ENCODE measurements at regions not wholly inside any gene's neighbourhood (a gene's known extent, or its start where the extent isn't known, plus 50 kb on each side); places are given as distances from the start of the nearest gene placed in this dataset.

DNA sequence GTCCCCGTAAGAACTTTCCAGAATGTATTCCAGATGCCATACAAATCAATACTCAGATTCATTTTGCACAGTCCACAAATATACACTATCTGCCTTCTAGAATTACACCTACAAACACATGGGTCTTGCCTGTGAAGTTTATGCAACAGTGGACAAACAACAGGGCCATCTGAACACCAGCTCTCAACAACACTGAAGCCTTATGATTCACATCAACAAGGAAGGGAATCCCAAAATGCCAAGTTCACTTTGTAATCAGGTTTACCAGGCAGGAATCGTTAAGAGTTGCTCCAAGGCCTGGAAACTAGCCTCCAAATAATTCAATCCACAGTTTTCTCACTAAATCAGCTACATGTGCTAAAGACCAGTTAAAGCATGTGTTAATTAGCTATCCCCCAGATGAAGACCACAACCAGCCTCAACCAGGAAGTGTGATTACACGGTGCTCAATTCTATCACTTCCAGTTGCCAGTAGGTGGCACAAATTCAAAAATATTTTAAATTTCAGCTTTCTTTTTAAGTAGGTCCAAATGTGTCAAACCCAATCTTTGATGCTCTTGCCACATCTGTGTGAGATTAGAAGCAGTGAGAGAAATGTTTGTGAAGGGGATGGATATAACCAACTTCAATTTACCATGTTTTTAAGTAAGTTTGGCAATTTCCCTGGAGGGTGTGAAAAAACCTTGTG is 139.1 kb upstream of the BDNF start:
- DNase-seq (ENCODE audit: low read depth) = peak; percentile 19
- H4K20me1 ChIP-seq (ENCODE audit: insufficient read depth, low read length) = no peaks in the 10 kb centered on the region
- Mint-ChIP-seq H3K4me1 (ENCODE audit: low read depth, unreplicated experiment) (no peaks in the 10 kb centered on the region), H3K4me3 (ENCODE audit: unreplicated experiment) (no peak overlapping the region), H3K27me3 (ENCODE audit: low read depth, unreplicated experiment) (peaks cover 2% of the 10 kb centered on the region), H3K27ac (ENCODE audit: unreplicated experiment) (no peak overlapping the region), H3K9me3 (ENCODE audit: unreplicated experiment) (no peaks in the 10 kb centered on the region), H3K36me3 (ENCODE audit: low read depth, unreplicated experiment) (no peaks in the 10 kb centered on the region)
- H3K4me2 ChIP-seq (ENCODE audit: low read length) = no peak overlapping the region
- no peaks in the 10 kb centered on the region for H3K4me1 ChIP-seq (ENCODE audit: insufficient read depth, low read length)
- H3K27me3 ChIP-seq (ENCODE audit: insufficient read depth, low read length) = no peaks in the 10 kb centered on the region
- TF ChIP-seq EZH2 (IDR thresholded peaks at IDR 0.05; ENCODE audit: insufficient read depth, low read length) = no peak
- TF ChIP-seq, protein P1, sequence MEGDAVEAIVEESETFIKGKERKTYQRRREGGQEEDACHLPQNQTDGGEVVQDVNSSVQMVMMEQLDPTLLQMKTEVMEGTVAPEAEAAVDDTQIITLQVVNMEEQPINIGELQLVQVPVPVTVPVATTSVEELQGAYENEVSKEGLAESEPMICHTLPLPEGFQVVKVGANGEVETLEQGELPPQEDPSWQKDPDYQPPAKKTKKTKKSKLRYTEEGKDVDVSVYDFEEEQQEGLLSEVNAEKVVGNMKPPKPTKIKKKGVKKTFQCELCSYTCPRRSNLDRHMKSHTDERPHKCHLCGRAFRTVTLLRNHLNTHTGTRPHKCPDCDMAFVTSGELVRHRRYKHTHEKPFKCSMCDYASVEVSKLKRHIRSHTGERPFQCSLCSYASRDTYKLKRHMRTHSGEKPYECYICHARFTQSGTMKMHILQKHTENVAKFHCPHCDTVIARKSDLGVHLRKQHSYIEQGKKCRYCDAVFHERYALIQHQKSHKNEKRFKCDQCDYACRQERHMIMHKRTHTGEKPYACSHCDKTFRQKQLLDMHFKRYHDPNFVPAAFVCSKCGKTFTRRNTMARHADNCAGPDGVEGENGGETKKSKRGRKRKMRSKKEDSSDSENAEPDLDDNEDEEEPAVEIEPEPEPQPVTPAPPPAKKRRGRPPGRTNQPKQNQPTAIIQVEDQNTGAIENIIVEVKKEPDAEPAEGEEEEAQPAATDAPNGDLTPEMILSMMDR (IDR thresholded peaks at IDR 0.05; ENCODE audit: insufficient read depth, low read depth, low read length) = peak; percentile 51
- H2AFZ ChIP-seq (ENCODE audit: low read depth, low read length) = no peak overlapping the region
- H3K4me3 ChIP-seq (ENCODE audit: insufficient read depth, low read depth, low read length) = no peak overlapping the region
- H3K9ac ChIP-seq (ENCODE audit: low read length) = no peak overlapping the region
- FAIRE-seq = peak; percentile 83
- H3K79me2 ChIP-seq (ENCODE audit: insufficient read depth, low read length) = no peaks in the 10 kb centered on the region
- no peak overlapping the region for H3K27ac ChIP-seq (ENCODE audit: low read depth, low read length)
- H3K36me3 ChIP-seq (ENCODE audit: insufficient read depth, low read length) = no peaks in the 10 kb centered on the region
- H3K9me3 ChIP-seq (ENCODE audit: insufficient read depth, low read depth, low read length) = no peaks in the 10 kb centered on the region

- Histone ChIP-seq H2AFZ (ENCODE audit: low read depth, low read length) (no peak overlapping the region), H3K27ac (ENCODE audit: low read depth, low read length) (no peak overlapping the region), H3K4me3 (ENCODE audit: insufficient read depth, low read depth, low read length) (no peak overlapping the region), H3K4me1 (ENCODE audit: insufficient read depth, low read length) (no peaks in the 10 kb centered on the region), H3K36me3 (ENCODE audit: insufficient read depth, low read length) (no peaks in the 10 kb centered on the region), H3K27me3 (ENCODE audit: insufficient read depth, low read length) (no peaks in the 10 kb centered on the region), H3K9ac (ENCODE audit: low read length) (no peak overlapping the region), H3K9me3 (ENCODE audit: insufficient read depth, low read depth, low read length) (no peaks in the 10 kb centered on the region), H3K79me2 (ENCODE audit: insufficient read depth, low read length) (no peaks in the 10 kb centered on the region), H3K4me2 (ENCODE audit: low read length) (no peak overlapping the region), H4K20me1 (ENCODE audit: insufficient read depth, low read length) (no peaks in the 10 kb centered on the region)
- Mint-ChIP-seq H3K4me3 (ENCODE audit: unreplicated experiment) (no peak overlapping the region), H3K27me3 (ENCODE audit: low read depth, unreplicated experiment) (peaks cover 2% of the 10 kb centered on the region), H3K4me1 (ENCODE audit: low read depth, unreplicated experiment) (no peaks in the 10 kb centered on the region), H3K27ac (ENCODE audit: unreplicated experiment) (no peak overlapping the region), H3K36me3 (ENCODE audit: low read depth, unreplicated experiment) (no peaks in the 10 kb centered on the region), H3K9me3 (ENCODE audit: unreplicated experiment) (no peaks in the 10 kb centered on the region)
- no peak for TF ChIP-seq EZH2 (IDR thresholded peaks at IDR 0.05; ENCODE audit: insufficient read depth, low read length)
- TF ChIP-seq, protein P1 (IDR thresholded peaks at IDR 0.05; ENCODE audit: insufficient read depth, low read depth, low read length) = no peak
- FAIRE-seq (no peak), DNase-seq (ENCODE audit: low read depth) (no peak)
Observed at GRCh38 chr11:27838674-27839073, 138.4 kb upstream of the BDNF start.

DNA sequence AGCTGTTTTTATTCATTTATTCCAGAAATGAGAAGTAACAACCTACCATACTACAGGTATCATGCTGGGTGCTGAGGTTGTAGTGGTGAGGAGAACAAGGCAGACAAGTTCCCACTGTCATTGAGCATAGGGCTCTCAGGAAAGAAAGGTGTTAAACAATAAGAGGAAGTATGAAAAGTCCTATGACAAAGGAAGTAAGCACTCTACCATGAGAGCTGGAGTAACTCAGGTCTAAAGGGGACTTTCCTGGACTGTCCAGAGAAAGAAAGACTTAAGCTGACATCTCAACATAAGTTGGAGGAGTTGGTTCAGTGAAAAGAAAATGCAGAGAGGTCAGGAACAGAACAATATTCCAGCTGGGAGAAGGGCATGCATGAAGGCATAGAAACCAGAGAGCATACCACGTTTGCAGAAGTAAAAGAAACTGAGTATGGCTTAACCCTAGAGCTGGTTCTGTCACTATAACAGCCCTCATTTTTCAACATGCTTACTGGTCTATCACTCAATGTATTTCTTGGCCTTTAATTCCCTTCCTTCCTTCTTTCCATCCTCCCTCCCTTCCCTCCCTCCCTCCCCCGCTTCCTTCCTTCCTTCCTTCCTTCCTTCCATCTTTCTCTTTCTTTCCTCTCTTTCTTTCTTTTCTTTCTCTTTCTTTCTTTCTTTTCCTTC is 137.8 kb upstream of the BDNF start:
- no peak overlapping the region for H3K4me2 ChIP-seq (ENCODE audit: low read length)
- no peak overlapping the region for H3K27ac Mint-ChIP-seq (ENCODE audit: unreplicated experiment)
- H3K4me3 ChIP-seq (ENCODE audit: insufficient read depth, low read depth, low read length) = no peak overlapping the region
- no peaks in the 10 kb centered on the region for H3K36me3 ChIP-seq (ENCODE audit: insufficient read depth, low read length)
- H3K9me3 Mint-ChIP-seq (ENCODE audit: unreplicated experiment) = peaks cover under 1% of the 10 kb centered on the region
- TF ChIP-seq EZH2 (IDR thresholded peaks at IDR 0.05; ENCODE audit: insufficient read depth, low read length) = no peak
- TF ChIP-seq, protein P1 (IDR thresholded peaks at IDR 0.05; ENCODE audit: insufficient read depth, low read depth, low read length) = no peak
- H3K4me3 Mint-ChIP-seq (ENCODE audit: unreplicated experiment) = no peak overlapping the region
- H3K27me3 Mint-ChIP-seq (ENCODE audit: low read depth, unreplicated experiment) = peaks cover 2% of the 10 kb centered on the region
- no peak for FAIRE-seq
- no peaks in the 10 kb centered on the region for H3K4me1 Mint-ChIP-seq (ENCODE audit: low read depth, unreplicated experiment)
- H3K27ac ChIP-seq (ENCODE audit: low read depth, low read length) = no peak overlapping the region
- H2AFZ ChIP-seq (ENCODE audit: low read depth, low read length) = no peak overlapping the region
- no peak overlapping the region for H3K9ac ChIP-seq (ENCODE audit: low read length)
- no peaks in the 10 kb centered on the region for H3K4me1 ChIP-seq (ENCODE audit: insufficient read depth, low read length)
- H3K27me3 ChIP-seq (ENCODE audit: insufficient read depth, low read length) = no peaks in the 10 kb centered on the region
- no peak for DNase-seq (ENCODE audit: low read depth)
- H3K79me2 ChIP-seq (ENCODE audit: insufficient read depth, low read length) = no peaks in the 10 kb centered on the region
- no peaks in the 10 kb centered on the region for H4K20me1 ChIP-seq (ENCODE audit: insufficient read depth, low read length)
- H3K36me3 Mint-ChIP-seq (ENCODE audit: low read depth, unreplicated experiment) = no peaks in the 10 kb centered on the region
- no peaks in the 10 kb centered on the region for H3K9me3 ChIP-seq (ENCODE audit: insufficient read depth, low read depth, low read length)

Measured in astrocyte (in vitro differentiated cells and primary cell).